HG03571 (cell line): ENCODE measurements at regions not wholly inside any gene's neighbourhood (a gene's known extent, or its start where the extent isn't known, plus 50 kb on each side); places are given as distances from the start of the nearest gene placed in this dataset.

Source experiments
- ATAC-seq: cut with Tn5 transposase; IDR thresholded peaks from one replicate; pipeline ENCODE4 v1.9.1; 2021; ENCODE audit not compliant: unreplicated experiment

- ATAC-seq: no peak
Measured at GRCh38 chr10:43772171-43772570, 123.5 kb upstream of the ZNF32 start.

- ATAC-seq: no peak
Measured at GRCh38 chr10:43771675-43772074, 123.0 kb upstream of the ZNF32 start.

- no peak for ATAC-seq
Measured at GRCh38 chr10:43765516-43765915, 116.8 kb upstream of the ZNF32 start.

- ATAC-seq: no peak
Measured at GRCh38 chr10:43763846-43764245, 115.2 kb upstream of the ZNF32 start.

GRCh38 chr10:43760514-43760913, 111.8 kb upstream of the ZNF32 start:
- ATAC-seq: no peak

GRCh38 chr10:43759216-43759615, 110.5 kb upstream of the ZNF32 start:
- no peak for ATAC-seq

- no peak for ATAC-seq
Measured at GRCh38 chr10:43756341-43756740, 107.7 kb upstream of the ZNF32 start.

GRCh38 chr10:43754569-43755260, 106.0 kb upstream of the ZNF32 start:
- no peak for ATAC-seq

GRCh38 chr10:43753397-43754061, 104.8 kb upstream of the ZNF32 start:
- no peak for ATAC-seq

- ATAC-seq: no peak
Measured at GRCh38 chr10:43752682-43753081, 104.0 kb upstream of the ZNF32 start.

- ATAC-seq: no peak
Measured at GRCh38 chr10:43751646-43752045, 103.0 kb upstream of the ZNF32 start.

- no peak for ATAC-seq
Measured at GRCh38 chr10:43749940-43750552, 101.4 kb upstream of the ZNF32 start.

- ATAC-seq: no peak
Measured at GRCh38 chr10:43749145-43749576, 100.5 kb upstream of the ZNF32 start.

GRCh38 chr10:43748560-43748959, 99.9 kb upstream of the ZNF32 start:
- ATAC-seq: no peak

GRCh38 chr10:43746906-43747305, 98.2 kb upstream of the ZNF32 start:
- no peak for ATAC-seq

GRCh38 chr10:43739161-43739560, 90.5 kb upstream of the ZNF32 start:
- ATAC-seq: no peak

GRCh38 chr10:43737003-43737402, 88.3 kb upstream of the ZNF32 start:
- no peak for ATAC-seq

- ATAC-seq: no peak
Measured at GRCh38 chr10:43735907-43736306, 87.2 kb upstream of the ZNF32 start.

- no peak for ATAC-seq
Measured at GRCh38 chr10:43734716-43735115, 86.0 kb upstream of the ZNF32 start.

- no peak for ATAC-seq
Measured at GRCh38 chr10:43731486-43731885, 82.8 kb upstream of the ZNF32 start.

- no peak for ATAC-seq
Measured at GRCh38 chr10:43728425-43728824, 79.7 kb upstream of the ZNF32 start.

- ATAC-seq: no peak
Measured at GRCh38 chr10:43727935-43728334, 79.3 kb upstream of the ZNF32 start.
